Suppressor macrophage treated with lipopolysaccharide for 4 hours (primary cell): ENCODE measurements at regions not wholly inside any gene's neighbourhood (a gene's known extent, or its start where the extent isn't known, plus 50 kb on each side); places are given as distances from the start of the nearest gene placed in this dataset.
"Not testable (repeated sequence)": the region's sequence is repeated elsewhere in the genome, so short reads cannot be mapped to it uniquely, and the experiment has no call there.

Experiments used
- DNase-seq: peaks from one replicate; pipeline ENCODE4 v3.0.0-alpha.2; 2020

DNA sequence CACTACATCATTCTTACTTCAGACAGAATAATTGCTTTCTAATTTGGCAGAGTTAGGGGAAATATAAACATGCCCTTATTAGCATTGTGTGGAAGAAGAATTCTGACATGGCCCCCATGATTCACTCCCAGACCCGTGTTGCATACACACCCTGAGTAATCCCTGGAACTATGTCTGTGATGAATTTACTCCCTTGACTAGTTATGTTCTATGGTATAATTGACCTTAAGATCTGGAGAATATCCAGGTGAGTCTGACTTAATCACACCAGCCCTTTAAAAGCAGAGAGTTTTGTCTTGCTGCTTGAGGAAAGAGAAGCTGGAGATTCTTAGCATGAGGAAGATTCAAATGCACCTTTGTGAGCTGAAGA, 262.9 kb downstream of the SOX4 start:
- peak; percentile 54 for DNase-seq

DNA sequence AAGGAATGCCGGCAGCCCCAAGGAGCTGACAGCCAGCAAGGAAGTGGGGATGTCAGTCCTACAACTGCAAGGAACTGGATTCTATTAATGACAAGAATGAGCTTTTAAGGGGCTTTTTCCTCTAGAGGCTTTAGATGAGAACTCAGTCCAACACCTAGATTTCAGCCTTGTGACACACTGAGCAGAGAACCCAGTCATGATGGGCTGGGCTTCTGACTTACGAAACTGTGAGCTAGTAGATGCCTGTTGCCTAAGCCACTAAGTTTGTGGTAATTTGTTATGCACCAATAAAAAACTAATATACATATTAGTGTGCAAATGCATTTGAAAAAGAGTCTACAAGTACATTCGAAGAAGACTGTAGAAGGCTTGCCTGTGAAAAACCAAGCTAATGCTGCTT, 263.3 kb downstream of the SOX4 start:
- peak; percentile 54 for DNase-seq

DNA sequence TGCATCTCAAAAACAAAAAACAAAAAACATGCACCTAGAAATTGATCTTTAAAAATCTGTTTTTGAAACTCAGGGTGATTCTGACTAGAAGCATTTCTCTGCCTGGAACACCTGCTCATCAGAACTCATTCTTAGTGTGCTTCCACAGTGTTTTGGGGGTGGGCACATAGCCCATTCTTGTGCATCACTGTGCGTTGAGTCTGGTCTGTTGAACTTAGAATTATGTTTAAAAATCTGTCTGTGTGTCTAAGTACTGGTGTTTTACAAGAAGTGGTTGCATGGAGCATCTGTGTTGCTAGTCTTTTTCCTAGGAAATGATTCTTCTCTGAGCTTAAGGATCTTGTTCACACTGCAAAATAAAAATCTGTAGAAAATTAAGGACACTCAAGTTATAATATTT, 264.5 kb downstream of the SOX4 start:
- DNase-seq: no peak

DNA sequence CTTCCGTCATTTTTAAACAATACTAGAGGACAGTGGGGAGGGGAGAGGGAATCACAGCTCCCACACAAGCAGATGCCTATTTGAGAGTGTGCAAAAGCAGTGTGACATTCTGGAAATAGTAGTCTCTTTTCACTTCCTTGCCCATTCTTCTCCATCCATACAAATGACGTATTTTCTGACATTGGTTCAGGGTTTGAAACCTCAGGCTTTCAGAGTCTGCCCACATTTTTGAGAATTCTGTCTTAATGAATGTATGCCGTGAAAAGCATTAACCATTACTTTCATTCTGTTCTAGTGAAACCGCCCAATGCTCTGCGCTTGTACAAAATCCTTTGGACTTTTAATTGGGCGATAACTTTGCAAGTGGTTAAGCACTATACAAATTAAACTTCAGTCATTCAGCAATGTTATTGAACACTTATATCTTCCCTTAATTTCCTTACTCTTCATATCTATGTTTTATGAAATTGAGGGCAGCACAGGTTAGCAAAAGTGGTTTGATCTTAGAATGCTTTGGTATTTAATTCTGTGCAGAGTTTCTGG, 265.7 kb downstream of the SOX4 start:
- DNase-seq: no peak

DNA sequence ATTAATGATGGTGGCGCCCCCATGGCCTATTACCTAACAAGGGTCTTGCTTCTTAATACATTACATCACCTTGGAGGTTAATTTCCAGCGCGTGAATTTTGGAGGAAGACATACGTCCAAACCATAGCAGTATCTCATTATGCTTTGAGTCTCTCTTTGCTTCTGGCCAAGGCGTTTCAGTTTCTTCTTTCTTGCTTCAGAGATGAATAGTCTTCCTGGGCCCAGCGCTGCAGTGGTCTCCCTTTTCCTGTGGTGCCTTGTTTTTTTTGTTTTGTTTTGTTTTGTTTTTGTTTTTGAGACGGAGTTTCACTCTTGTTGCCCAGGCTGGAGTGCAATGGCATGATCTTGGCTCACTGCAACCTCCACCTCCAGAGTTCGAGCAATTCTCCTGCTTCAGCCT, 268.4 kb downstream of the SOX4 start:
- DNase-seq: no peak

DNA sequence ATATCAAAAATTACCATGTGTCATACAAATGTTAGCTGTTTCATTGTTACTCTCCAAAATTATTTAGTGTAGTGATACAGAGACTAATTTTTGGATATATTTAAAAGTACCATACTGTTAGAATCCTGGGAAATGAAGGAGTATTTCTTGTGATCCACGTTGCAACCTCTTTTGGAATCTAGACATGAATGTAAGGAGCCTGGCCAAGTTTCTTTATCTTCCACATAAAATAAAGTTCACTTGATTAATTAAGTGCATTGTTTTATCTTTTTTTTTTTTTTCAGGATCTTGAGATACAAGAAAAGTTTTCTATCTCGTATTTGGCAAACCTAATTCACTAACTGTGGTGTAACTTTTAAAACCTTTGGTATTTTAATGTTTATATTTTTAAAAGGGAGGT, 270.7 kb downstream of the SOX4 start:
- DNase-seq: no peak

DNA sequence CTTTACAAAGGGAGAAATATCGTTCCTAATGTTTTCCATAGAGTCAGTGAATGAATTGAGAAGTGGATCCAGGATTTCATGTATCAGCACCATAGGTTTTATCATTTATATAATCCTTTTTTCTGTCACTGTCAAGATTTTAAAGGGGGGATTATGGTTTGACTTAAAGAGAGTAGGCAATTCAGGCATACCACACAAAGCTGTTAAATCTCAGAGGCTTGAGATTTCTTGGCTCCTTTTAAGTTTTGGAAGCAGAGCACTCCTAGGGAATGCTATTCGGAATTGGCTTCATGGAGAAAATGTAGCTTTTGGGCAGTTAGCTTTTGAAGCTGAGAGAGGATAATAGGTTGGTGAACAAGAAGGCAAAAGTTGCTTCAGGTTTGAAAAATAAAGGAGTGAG, 274.7 kb downstream of the SOX4 start:
- DNase-seq: no peak

DNA sequence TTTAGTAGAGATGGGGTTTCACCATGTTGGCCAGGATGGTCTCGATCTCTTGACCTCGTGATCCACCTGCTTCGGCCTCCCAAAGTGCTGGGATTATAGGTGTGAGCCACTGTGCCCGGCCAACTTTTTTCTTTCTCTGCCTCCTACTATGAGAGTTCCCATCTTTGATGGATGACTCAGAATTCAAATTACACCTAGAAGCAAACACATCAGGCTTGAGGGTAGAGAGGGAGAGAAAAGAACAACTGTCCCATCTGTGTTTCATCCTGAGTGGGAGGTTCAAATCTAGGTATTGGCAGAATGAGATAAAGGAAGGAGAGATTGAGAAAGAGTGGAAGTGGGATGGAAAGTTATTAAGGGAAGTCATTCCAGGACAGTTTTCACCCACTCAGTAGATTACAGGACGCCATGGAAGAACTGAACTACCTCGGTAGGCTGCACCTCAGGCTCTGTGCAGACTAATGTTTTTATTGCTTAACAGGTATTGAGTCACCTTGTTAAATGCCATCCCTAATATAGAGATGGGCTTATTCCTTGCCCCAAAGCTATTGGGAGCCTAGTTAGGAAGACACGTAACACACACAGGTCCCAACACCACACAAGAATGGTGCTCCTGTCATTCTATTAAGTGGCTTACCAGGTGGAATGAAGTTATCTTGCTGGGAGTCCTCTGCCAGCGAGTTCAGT, 275.7 kb downstream of the SOX4 start:
- no peak for DNase-seq

DNA sequence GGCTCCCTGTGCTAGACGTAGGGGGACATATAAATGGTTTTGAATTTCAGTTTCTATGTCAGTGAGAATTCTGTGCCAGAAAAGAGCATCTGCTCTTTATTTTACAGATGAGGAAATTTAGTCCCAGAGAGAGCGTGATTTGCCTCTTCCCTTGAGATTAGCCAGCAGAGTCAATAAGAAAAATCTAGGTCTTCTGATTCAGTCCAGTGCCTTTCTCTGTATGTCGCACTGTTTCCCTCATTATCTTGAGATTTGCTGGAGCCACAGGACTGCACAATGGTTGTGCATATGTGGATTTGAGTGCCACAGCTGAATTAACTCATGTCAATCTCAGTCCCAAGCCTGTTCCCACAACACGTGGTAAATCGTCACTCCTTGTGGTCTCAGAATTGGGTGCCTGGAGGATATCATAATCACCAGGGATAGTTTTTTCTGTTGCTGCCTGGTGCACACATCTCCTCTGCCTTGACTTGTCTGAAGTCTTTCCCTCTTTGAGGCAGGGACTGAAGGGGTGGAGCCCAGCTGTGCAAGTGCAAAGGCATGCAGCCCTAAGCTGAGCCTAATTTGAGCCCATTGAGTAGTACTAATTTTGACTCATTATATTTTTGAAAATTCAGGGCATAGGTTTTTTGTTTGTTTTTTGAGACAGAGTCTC, 276.7 kb downstream of the SOX4 start:
- DNase-seq: no peak

DNA sequence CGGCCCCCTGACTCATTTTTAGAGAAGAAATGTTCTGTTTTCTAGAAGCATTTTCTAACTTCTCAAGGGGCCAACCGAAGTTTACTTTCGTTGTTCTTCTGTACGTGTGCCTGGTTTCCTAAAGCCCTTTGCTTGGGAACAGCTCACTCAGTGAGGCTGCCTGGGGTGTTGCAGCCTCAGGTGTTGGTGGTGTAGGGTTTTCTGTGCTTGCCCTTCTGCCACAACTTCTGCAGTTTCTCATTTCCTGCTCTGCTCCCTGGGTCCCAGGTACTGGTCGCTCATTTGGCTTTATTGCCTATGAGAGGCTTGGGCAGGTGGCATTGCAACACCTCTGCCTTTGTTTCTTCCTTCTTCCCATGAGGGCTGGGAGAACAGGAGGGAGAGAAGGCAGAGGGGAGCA, 278.3 kb downstream of the SOX4 start:
- no peak for DNase-seq

DNA sequence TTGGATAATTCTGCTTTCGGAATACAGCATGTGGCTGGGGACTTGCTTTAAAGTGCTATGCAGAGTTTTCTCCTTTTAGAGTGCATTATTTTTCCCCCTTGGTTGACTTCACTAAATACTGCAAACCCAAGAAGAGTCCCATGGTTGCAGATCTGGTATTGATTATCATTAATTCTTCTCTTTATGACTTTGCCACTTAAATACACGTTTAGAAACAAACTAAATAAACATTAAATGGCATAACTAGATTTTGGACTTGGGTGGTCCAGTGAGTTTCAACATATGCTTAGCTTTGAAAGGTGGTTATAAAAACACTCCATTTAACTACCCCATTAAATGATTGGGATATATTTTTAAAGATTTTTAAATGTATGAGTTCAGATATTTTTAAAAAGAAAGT, 279.2 kb downstream of the SOX4 start:
- DNase-seq: no peak

DNA sequence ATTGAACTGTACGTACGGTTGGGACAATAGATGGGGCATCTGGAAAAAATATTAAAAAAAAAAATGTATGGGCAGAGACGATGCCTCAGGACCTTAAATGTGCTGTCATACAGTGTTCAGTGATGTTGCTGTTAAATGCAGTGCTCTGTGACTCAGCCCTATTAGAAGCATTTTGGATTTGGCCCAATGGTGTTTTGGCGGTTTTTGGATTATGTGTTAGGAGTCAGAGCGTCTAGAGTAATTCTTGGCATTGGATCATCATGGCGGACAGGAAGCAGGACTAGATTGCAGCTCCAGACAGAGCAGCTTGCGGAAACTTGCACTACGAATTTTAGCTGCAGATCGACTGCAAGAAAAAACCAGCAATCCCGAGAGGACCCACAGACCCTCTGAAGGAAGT, 280.0 kb downstream of the SOX4 start:
- DNase-seq: no peak

DNA sequence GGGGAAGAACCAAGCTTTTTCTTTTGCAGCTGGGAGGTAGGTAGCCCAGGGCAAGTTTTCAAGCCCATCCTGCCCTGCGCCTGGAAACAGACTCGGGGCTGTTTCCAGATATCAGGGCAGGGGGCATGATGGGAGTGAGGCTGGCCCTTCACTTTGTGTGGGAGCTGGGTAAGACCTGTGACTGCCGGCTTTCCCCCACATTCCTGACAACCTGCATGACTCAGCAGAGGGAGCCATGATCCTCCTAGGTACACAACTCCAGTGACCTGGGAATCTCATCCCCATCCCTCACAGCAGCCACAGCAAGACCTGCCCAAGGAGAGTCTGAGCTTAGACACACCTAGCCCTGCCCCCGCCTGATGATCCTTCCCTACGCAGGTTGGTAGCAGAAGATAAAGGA, 280.8 kb downstream of the SOX4 start:
- DNase-seq: no peak

DNA sequence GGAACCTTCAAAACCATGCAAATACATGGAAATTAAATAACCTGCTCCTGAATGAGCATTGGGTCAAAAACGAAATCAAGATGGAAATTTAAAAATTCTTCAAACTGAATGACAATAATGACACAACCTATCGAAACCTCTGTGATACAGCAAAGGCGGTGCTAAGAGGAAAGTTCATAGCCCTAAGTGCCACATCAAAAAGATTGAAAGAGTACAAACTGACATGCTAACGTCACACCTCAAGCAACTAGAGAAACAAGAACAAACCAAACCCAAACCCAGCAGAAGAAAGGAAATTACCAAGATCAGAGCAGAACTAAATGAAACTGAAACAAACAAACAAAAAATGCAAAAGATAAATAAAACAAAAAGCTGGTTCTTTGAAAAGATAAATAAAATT, 283.5 kb downstream of the SOX4 start:
- not testable (repeated sequence) for DNase-seq

DNA sequence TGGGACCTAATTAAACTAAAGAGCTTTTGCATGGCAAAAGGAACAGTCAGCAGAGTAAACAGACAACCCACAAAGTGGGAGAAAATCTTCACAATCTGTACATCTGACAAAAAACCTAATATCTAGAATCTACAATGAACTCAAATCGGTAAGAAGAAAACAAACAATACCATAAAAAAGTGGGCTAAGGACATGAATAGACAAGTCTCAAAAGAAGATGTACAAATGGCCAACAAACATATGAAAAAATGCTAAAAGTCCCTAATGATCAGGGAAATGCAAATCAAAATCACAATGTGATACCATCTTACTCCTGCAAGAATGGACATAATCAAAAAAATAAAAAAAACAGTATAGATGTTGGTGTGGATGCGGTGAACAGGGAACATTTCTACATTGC, 286.7 kb downstream of the SOX4 start:
- DNase-seq: not testable (repeated sequence)

DNA sequence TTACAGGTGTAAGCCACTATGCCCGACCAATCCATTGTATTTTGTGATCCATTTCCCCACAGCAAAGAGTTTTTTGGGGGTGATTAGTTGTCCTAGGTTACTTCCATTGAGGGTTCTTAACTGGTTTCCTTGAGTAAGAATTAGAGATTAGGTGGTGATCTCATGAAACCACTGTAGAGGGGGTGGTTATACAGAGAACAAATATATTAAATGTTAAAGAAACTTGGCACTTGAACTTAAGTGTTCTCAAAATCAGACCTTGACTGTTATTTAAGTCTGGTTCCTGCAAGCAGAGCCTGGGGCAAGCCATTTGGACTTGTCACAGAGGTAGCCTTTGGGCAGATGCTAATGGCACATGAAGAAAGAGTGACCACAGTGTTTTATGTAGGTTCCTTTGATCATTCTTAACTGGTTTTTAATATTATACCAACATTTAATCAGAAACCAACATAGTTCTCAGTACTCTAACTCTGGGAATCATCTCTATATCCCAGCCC, 288.5 kb downstream of the SOX4 start:
- no peak for DNase-seq

DNA sequence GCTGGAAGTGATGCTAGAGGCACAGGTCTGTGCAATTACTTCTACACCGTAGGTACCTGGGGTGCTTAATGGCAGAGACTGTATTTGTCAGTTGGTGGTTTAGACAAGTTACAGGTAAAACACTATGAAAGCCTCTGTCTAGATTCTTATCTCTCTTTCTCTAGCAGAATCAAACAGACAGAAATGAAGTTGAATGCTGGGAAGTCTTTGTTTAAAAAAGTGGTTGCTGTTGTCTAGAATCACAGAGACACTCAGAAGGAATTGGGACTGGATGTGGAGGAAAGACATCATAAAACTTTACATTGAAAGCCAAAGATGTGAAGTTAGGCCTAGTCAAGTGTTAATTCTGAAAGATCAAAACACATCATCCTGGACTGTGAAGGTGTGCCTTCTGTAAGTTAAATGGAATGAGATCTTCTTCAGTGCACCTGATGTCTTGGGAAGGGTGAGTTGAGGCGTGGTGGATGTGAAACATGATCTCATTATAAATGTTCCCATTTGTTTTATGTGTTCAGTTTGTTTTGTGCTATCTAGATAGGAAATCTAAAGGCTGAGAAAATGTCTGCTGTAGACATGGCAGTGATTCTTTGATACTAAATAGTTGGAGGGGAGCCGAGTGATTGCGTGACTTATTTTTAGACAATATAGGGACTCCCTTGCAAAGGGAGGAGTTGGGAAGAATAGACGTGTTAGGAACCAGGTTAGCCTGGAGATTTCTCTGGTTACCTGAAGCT, 290.2 kb downstream of the SOX4 start:
- DNase-seq: no peak

DNA sequence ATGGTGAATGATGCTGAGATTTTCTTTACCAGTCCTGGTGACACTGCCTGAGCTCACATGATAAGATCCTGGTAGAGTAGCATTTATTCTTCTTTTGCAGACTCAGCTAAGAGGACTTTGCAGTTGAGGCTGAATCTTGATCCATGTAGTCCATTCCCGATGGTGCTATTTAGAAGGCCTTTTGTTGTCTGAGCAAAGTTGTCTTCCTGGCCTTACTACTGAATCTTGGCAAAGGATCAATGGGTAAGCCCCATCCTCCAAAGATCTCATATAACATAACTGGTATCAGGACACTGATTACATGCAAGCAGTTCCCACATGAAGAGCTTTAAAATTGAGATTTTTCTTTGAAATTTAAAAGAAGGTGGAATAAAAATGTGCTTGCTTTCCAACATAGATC, 291.6 kb downstream of the SOX4 start:
- no peak for DNase-seq

DNA sequence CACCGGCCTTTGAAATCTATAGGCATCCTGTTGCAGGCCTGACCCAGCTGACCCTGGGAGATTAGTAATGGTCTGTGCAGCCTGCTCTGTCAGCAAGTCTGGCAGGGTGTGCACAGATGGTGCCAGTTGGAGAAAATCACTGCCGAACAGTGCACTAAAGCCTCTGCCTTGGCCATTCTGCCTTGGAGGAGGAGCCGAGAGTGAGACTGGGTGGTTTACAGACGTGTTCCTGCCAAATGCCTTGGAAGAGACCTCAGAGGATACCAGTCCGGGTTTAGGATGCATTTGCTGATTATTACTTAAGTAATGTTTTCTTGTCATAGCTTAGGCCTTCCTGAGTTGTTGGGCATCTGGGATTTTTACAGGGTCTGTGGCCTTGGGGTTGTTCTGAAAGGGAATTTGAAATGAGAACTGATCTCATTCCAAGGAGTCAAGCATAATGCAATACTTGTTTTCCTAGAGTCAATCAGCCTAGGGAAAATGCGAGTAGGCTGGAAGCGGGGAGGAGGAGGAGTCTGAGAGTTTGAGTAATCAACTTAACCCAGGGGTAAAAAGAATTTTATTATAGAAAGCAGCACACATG, 292.1 kb downstream of the SOX4 start:
- DNase-seq: no peak

DNA sequence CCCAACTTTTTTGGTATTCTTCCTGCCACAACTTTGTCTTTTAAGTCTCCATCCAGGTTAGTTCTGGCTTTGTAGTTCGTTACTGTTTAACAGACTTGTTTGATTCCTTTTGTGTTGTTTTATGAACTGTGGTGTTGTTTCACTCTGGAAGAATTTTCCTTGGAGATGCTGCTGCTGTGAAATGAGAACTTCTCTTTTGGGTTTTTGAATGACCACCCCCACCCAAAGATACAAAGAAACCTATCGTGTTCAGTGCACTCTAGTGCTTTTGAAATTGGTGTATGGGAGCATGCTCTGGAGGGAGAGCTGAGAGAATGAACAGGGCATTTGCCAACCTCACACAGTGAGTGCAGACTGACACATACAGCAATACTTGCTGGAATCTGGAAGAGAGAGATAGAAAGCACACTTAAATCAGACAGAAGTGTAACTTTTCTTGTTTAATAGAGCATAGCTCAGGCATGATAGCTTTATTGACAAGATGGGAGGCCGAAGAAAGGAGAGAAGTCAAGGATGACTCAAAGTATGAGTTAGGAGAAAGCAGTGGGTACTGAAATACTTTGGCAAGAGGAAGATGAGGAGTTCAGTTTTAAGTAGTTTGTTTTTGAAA, 293.1 kb downstream of the SOX4 start:
- no peak for DNase-seq

DNA sequence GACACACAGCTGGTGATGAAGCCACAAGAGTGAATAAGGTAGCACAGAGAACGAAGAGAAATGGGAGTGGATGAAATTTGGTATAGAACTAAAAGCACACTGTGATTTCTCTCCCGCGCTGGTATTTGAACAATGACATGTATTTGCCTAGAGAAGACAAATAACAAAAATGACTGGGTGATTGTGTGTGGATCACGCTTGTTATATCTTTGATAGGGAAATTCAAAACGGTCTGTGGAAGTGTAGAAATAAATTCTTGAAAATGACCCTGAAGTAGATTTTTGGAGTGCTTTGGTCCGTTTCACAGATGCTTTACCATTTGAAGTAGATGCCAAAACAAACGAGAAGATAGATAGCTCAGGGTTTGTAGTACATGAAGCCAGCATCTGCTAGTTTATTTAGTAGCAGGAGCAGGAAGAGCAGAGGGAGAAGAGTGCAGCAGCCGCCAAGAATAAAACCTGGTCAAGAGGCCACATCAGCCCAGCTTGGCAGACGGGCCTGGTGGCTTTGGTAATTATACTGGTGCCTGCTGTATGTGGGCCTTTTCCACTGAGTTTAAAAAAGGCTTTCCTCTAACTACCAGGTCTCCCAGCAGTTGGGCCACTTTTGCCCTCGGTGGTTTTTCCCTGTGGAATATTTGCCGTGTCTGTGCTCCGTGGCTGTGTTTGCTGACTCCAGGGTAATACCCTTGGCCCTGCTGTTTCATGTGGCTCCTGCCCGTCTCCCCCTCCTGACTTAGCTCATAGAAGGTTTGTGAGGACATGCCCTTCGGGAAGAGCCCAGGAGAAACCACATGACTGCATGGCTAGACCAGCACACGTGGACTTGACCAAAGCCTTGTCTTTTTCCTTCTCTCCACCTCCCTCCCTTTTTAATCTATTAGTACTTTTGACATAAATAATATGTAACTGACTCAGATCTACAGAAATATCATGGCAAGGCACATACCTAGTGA, 294.0 kb downstream of the SOX4 start:
- DNase-seq: no peak

DNA sequence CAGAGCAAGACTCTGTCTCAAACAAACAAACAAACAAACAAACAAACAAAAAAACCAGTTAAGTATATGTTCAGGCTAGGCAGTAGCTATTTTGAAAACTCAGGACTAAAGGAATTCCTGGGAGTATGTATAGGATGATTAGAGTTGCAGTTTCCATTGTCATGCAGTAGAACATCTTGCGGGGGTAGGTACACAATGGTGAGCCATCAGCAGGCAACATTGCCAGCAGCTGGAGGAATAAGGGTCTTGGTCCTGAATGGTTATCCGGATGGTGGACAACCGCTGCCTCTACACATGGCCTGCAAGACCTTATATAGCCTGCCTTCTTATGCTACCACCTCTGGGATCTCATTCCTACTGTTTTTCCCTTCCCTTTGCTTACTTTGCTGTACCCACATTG, 297.5 kb downstream of the SOX4 start:
- no peak for DNase-seq
